HG03354 (cell line): ENCODE measurements at regions not wholly inside any gene's neighbourhood (a gene's known extent, or its start where the extent isn't known, plus 50 kb on each side); places are given as distances from the start of the nearest gene placed in this dataset.

ENCODE experiments used
- ATAC-seq: cut with Tn5 transposase; IDR thresholded peaks from one replicate; pipeline ENCODE4 v1.9.1; 2021; ENCODE audit warnings: mild to moderate bottlenecking; ENCODE audit not compliant: unreplicated experiment, poor library complexity, severe bottlenecking

DNA sequence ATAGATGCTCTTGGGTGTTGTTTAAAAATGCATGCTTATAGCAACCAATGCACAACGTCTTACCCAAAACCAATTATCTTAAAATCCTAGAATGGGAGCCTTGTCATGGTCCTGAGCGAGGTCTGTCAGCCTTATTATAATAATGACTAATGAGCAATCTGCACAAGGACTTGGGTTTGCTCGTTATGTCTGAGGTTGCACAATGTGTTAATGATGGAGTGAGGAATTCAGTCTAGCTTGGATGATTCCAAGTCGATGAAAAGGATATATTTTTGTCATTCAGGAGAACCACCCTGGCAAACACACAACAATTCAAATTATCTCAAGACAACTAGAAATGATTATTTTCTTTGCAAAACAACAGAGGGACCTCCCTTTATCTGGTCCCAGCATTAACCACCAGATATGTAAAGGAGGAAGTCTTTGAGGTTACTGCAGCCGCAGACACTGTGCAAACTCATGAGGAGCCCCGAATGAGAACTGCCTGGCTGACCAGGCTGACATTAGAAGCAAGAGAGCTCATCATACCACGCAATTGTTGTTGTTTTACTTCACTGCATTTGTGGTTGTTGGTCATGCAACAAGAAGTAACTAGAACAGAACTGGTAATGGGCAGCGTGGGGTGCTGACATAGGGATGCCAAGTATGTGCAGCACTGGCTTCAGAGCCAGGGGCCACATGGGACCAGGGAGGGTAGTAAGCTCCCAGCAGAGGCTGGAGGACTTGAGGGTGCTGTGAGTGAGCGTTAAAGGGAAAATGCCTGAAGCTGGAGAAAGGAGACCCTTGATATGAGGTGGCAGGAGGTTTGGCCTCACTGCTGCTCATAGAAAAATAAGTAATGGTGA lies 488.3 kb downstream of the CDH26 start:
- ATAC-seq: no peak

DNA sequence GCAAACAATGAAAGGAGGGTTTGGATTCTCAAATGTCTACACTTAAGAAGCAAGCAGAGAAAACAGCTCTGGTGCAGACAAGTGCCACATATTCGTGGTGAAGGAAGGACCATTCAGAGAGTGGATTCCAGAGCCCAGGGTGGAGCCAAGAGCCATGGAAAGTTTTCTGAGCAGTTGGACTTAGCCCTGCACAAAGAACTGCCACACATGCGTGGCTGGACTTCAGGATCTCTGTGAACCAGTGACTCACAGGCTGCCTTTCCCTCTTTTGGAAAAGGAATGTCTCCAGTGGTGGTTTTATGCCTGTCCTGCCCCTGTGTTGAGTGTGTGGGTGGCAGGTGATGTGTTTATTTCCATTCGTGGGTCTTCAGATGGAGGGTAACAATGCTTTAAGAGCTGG lies 489.5 kb downstream of the CDH26 start:
- ATAC-seq: no peak

DNA sequence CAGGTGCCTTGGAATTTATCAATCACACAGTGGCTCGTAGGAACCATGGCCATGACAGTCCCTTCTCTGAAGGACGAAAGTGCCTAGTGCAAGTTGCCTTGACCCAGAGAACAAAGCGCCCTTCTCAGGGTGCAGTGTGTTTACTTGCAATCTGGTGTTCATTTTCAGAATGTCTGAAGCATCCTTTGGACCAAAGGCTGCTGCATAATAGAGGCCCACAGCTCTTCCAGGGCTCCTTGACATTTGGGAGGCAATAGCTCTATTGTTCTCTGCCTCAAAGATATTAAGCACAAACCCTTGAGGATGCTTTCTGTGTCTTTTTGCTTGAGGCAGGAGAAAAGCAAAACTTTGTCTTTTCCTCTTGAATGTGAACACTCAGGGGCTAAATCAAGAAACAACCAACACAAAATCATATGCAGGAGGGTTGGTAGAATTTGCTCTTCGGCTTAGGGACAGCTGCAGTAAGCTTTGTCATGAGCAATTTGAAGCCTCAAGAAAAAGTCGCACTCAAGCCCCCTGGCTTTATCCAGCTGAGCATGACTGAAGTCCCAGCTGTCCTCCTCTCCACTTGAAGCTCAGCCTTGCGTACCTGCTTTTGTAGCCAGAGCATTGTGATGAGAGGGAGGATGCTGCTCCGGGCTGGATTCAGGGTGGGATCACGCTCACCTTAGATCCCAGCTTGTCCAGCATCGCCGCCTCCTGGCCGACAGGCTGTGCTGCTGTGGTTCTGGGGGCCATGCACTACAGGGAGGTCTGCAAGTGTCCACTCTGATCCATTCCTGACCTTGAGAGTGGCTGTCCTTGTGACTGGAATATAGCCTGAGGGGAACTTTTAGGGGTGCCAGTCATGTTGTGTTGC lies 495.4 kb downstream of the CDH26 start:
- no peak for ATAC-seq

DNA sequence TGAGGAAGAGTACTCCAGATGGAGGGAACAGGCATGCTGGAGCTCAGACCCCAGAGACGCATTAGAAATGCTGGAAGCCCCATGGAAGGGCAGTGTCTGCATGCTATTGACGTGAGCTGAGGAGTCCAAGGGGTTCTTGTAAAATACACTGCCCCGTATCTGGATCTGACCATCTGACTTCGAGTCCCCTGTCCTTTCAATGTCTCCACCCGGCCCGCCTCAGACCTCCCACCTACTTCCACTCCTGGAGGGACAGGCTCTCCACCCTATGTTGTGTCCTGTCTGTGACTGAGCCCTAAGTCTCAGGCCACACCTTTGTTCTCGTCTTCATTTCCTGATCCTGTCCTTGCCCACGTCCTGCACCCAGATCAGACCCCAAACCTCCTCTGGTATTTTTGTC lies 496.3 kb downstream of the CDH26 start:
- no peak for ATAC-seq

DNA sequence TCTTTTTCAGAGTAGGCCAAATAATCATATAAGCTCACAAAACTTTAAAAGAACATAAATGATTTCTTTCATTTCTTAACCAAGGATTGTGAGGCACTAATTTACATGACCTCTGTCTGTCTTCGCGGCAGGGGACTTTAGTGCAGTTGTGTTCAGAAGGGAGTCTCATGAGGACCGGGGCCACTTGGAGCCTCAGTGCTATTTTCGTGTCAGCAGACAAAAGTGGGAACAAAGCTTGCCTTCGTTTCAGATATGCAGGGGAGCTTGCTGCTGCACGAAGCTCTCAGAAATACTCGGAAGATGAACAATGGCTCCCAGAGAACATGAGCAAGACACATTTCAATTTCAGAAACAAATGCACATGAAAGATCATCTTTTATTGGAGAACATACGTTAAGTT lies 497.0 kb downstream of the CDH26 start:
- ATAC-seq: no peak

DNA sequence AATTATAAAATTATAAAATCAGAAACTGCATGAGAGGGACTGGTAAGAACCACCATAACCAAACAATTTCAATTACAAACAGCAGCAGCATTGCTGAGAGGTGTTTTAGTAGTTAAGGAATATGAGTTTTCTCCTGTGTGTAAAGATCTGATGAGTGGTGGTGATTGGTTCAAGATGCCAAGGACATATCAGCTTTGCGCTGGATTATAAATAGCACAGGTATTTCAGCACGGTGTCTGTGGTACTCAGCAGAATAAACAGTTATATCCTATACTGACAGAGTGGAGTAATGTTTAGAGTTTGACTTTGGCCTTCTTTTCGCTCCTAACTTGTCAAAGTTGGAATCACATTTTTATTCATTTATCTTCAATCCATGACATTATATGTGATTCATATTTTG lies 501.0 kb downstream of the CDH26 start:
- ATAC-seq: no peak

DNA sequence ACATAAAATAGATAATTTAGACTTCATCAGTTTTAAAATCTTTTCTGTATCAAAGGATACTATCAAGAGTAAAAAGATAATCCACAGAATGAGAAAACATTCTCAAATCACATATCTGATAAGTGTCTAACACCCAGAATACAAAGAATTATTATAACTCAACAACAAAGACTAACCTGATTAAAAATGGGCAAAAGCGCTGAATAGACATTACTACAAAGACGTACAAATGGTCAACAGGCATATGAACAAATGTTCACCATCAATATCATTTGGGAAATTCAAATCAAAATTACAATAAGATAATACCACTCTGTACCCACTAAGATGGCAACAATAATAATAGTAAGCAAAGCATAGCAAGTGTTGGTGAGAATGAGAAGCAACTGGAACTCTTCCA lies 503.8 kb downstream of the CDH26 start:
- no peak for ATAC-seq

DNA sequence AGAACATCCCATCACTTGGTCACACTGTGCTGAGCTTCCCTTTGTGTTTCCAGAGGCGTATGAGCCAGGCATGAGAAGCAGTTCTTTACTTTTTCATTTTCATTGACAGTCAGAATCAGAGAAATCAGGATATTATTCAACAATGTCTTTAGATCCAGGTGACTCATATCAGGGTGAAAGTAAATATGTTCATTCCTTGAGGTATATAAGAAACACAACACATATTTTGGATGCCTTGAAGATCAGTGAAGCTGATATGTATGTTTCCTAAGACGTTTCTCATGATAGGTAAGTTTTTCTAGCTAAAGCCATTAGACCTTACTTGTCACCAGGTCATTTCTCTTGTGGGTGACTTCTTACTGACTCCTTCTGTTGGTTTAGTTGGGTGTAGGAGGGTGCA lies 505.6 kb downstream of the CDH26 start:
- no peak for ATAC-seq

DNA sequence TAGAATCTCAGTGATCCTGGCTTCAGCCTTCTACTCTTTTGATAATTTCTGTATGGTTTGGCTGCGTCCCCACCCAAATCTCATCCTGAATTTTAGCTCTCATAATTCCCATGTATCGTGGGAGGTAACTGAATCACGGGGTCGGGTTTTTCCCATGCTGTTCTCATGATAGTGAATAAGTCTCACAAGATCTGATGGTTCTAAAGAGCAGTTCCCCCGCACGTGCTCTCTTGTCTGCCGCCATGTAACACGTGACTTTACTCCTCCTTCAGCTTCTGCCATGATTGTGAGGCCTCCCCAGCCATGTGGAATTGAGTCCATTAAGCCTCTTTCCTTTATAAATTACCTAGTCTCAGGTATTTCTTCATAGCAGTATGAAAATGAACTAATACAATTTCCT lies 507.2 kb downstream of the CDH26 start:
- no peak for ATAC-seq

DNA sequence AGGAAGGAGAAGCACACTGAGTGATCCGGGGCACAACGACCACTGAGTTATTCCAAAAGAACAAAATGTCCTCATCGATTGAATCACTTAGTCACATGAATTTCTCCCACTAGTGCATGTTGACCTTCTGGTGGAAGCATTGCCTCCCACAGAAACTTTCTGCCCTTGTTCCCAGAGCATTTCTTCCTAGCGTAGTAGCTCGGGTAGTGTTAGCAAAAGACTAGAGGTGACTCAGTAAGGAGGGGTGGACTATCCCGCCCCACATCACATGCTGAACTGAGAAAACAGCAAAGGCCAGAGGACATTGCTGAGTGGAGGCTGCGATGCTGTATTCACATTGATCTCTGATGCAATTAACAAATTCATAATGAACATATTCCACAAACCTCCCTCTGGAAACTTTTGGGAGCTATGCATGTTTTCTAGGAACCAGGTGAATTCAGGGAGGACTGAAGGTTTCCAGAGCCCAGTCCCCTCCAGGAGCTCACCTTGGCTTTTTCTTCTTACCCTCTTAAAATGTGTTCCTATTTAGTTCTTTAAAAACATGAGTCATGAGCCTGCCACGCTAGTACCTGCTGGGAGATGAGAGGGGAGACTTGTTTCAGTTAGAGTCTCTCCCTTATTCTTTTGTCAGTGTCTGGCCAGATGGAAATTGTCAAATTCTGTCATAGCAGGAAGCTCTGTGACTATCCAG lies 507.9 kb downstream of the CDH26 start:
- no peak for ATAC-seq

DNA sequence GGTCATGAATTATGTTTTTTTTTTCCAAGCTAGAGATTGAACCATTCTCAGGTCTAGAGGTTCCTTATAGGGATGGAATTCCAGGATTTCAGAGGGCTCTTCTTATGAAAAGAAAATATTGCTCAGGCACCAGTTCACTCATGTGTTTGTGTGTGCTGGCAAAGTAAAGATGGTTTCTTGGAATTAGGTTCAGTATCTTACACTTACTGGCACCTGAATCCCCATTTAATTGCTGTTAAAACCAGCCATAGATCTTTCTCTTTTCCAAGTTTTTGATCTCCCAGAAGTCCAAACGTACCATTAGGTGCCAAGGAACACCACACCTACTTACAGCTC lies 508.4 kb downstream of the CDH26 start:
- no peak for ATAC-seq

DNA sequence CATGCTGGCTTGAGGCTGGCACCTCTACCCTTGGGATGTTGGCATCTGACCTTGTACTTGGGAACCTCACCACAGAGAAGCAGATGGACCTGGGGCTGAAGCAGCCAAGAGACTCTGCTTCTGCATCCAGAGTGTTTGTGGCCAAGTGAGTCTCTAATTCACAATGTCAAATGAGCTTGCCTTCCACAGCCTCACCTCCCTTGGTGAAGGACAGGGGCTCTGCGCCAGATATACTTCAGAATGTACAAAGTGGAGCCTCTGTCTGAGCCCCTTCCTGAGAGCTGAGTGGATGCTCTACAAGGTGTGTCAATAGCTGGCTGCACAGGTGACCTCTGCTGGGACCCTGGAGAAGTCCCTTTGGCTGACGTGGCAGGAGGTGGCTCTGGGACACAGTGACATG lies 508.9 kb downstream of the CDH26 start:
- no peak for ATAC-seq

DNA sequence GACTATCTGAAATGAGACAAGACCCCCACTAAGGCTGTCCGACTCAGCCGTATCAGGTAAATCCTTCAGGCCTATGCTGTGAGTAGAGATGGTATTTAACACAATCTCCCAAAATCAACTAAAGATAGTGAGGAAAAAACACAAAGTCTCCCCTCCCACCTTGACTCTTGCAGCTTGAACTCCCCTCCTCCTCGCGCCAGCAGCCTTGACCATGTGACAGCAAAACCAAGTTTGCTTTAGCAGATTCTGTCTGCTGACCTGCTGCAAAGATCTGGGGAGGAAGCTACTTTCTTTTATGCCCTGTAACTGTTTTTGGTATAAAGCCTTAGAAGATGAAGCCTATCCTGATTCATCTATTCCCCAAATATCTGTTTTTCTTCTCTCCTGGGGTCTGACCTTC lies 509.5 kb downstream of the CDH26 start:
- ATAC-seq: no peak

DNA sequence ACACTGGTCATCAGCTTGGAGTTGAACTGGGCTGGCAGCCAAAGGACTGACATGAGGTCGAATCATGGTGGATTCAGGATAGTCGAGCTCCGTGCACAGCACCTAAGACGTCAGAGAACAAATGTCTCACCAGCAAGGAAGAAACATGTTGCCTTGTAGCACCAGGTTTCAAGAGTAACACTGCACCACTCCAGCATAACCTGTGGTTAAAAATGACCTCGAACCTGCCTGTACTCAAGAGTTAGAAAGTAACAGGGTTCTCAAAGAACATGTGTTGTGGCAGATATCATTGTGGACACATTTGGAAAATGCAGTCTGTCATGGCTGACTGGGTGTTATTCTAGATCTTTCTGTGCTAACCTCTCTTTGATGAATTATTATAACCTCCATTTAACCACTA lies 511.6 kb downstream of the CDH26 start:
- no peak for ATAC-seq

DNA sequence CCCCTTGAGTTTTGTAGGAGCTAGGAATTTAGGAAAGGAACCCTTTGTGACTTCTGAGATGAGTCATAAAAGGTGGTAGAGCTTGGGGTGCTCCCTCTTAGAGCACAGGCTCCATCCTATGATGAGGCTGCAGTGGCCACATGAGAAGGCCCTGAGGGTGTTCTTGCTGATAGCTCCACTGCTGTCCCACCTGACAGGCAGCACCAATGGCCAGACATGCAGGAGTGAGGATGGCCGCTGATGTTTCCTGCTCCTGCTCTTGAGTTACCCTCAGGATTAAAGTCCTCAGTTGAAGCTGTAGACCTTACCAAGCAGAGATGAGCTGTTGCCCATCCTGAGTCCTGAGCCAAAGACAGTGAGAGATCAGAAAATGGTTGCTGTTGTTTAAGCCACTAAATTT lies 512.1 kb downstream of the CDH26 start:
- ATAC-seq: no peak

DNA sequence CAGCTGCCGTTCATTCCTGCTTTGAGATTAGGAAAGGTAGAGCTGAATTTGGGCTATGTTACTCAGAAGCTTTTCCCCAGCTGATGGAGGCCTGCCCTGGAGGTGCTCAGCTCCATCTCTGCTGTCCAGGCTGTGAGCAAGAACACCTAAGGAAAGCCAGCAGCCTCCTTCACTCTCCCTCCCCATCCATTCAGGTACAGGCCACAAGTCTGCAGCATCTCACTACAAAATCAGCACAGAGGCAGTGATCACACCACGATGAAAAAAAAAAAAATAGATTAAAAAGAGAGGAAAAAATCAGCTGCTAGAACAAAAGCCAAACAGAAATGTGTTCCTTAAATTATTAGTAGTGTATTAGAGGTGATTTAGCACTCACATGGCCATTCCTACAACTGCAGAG lies 515.0 kb downstream of the CDH26 start:
- no peak for ATAC-seq

DNA sequence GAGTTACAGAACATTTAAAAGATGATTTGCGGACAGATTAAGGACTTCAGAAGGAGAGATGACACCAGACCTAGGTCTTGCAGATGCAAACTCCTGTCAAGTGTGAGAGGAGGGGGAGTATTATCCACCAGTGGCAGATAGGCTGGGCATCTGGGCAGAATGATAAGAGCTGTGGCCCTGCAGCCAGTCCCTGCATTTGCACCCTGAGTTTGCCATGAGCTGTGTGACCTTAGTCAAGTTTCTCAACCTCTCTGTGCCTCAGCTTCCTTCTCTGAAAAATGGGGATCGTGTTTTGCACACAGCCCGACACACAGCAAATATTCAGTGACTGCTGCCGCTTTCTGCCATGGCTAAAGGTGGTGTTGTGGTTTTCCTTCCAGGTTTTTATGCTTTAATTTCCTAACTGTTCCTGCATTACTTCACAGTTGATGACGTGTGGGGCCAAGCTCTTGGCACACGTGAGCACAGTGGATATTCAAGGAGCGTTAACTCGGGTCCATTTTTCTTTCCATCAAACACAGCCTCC lies 516.2 kb downstream of the CDH26 start:
- ATAC-seq: no peak

DNA sequence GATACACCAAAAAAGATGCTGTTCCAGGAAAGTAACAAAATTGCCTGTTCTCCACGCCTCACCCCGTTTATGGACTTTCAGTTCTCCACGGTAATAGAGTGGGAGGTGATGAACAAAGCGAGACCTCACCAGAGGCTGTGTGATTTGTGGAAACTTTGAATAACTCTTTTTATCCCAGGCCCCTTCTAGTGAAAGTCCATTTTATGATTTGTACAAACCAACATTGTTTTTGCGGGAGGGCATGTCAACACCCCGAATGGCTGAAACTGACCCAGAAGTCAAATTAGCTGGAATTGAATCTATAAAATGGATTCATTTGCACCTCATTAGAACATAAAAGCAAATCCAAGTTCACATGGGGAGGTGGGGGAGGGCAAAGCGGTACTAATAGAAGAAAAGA lies 517.8 kb downstream of the CDH26 start:
- no peak for ATAC-seq

DNA sequence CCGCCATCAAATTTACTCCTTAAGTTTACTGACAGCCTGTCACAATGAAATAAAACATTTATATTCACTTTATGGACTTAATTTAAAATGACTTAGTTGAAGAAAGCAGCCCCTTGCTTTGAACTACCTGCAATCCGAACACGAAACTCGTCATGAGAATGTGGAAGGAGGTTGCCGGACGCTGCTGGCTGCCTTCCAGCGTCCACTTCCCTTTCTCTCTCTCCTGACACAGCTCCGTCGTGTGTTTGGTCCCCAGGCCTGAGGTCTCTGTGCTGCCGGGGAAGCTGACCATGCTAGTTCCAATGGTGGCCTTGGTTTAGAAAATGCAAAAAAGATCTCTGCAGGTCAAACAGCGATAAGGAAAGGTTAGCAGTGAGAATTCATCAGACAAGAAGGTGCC lies 519.7 kb downstream of the CDH26 start:
- no peak for ATAC-seq

DNA sequence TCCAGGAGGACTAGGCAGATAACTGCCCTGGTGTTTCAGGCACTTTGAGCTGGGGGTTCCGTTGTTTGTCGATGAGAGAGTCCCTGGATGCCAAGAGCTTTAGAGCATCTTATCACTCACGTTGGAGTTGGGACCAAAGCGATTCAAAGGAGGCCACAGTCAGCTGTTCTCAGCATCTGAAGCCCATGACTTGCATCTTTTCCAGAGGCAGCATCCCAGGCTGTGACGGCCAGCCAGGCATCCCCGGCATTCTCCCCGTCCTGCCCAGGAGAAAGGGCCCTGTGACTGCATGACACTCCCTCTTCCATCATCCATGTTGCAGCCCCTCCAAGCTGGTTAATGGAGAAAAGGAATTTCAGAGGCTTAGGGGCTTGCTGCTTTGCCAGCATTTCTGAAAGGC lies 520.3 kb downstream of the CDH26 start:
- ATAC-seq: no peak
